Transverse colon (tissue), 4 donors: ENCODE measurements at regions not wholly inside any gene's neighbourhood (a gene's known extent, or its start where the extent isn't known, plus 50 kb on each side); places are given as distances from the start of the nearest gene placed in this dataset.

Source experiments
- DNase-seq: peaks from one replicate; pipeline ENCODE4 v3.0.0-alpha.2; 2019
- H3K27ac ChIP-seq, 4 donors: fragments of 200-600 bp; sonication (generic); 2 replicates each; pipeline ENCODE4 v1.5.1; 2016 to 2018; ENCODE audit warnings: inconsistent platforms in 4 of 4
- H3K27me3 ChIP-seq: fragments of 200-600 bp; sonication (generic); 2 replicates; pipeline ENCODE4 v1.5.1; 2017; ENCODE audit warnings: inconsistent platforms
- H3K36me3 ChIP-seq, 4 donors: fragments of 200-600 bp; sonication (generic); 2 replicates each; pipeline ENCODE4 v1.5.1; 2017 to 2019; ENCODE audit warnings: inconsistent platforms in 4 of 4
- H3K4me1 ChIP-seq, 4 donors: fragments of 200-600 bp; sonication (generic); 2 replicates each; pipeline ENCODE4 v1.5.1; 2017 to 2020; ENCODE audit warnings: inconsistent platforms in 4 of 4
- H3K4me3 ChIP-seq, 4 donors: fragments of 200-600 bp; sonication (generic); 1 replicate in 1 of 4; 2 replicates in 3 of 4; pipeline versions ENCODE4 v1.5.1 to v1.6.1; 2017 to 2019; ENCODE audit warnings: inconsistent platforms in 4 of 4
- H3K9me3 ChIP-seq, 2 donors: fragments of 200-600 bp; sonication (generic); 2 replicates each; pipeline ENCODE4 v1.5.1; 2017 to 2019; ENCODE audit warnings: inconsistent platforms in 2 of 2
- CTCF ChIP-seq, 5 experiments: fragments of 200-600 bp in 3 of 5; fragments of 450-650 bp in 2 of 5; sonication (generic) in 3 of 5; IDR thresholded peaks; 1 replicate in 2 of 5; 2 replicates in 3 of 5; pipeline ENCODE4 v1.5.1; 2016 to 2017; ENCODE audit warnings: antibody characterized with exemption in 5 of 5, inconsistent platforms in 3 of 5, mild to moderate bottlenecking in 2 of 5, moderate library complexity in 1 of 5
- EP300 ChIP-seq: sonication (generic); formaldehyde crosslinking; IDR thresholded peaks from one replicate; pipeline ENCODE4 v1.6.1; 2017; ENCODE audit warnings: antibody characterized with exemption, low read depth
- POLR2A ChIP-seq: fragments of 450-650 bp; IDR thresholded peaks from one replicate; pipeline ENCODE4 v1.6.1; 2016; ENCODE audit warnings: antibody characterized with exemption, mild to moderate bottlenecking, moderate library complexity
- POLR2AphosphoS5 ChIP-seq, 3 donors: sonication (generic); formaldehyde crosslinking; IDR thresholded peaks; one replicate each; pipeline ENCODE4 v1.6.1; 2016; ENCODE audit warnings: antibody characterized with exemption in 3 of 3
- WGBS, 2 donors: methylation state at CpG; one replicate each; pipeline ENCODE4 v1.1.5; 2018; ENCODE audit warnings: low coverage in 1 of 2; 5-methylcytosine and 5-hydroxymethylcytosine counted together
- in situ Hi-C, 4 donors: fragments of 200-750 bp; cut with MboI; loops; one replicate each; pipeline versions ENCODE4 v1.15.0 to v1.15.1; 2017; ENCODE audit warnings: low sequenced_read_pairs in 3 of 4, low pct_ligation_motif_present in 1 of 4, low pct_unique_long_range_greater_than_20kb in 1 of 4
- intact Hi-C: fragments of 100-400 bp; cut with DNase I; formaldehyde crosslinking; loops from one replicate; pipeline ENCODE4 v1.15.1; 2023; ENCODE audit warnings: low total_unique reads

DNA sequence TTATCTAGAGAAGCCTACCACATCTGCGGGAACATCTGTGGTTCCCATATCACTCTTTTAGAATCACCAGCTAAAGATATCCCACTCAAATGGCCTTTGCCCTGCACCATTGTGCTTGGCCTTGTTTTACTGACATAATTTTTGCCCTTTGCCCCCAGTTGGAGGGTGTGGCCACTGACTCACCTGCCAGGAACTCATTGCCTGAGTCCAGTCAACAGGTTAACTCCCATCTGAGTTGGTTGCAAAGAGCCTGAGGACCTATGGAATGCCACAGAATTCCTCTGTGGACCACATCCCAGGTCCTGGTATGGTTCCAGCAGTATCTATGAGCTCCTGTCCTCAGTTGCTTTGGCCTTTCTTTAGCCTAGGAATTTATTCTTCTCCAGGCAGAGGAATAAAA, 55.7 kb upstream of the PTGR2 start:
- no peaks in the 10 kb centered on the region for H3K27me3 ChIP-seq
- no peak overlapping the region for H3K4me3 ChIP-seq
- WGBS, 2 donors: 59 to 71% methylated on average over 1 of the region's 1 CpG
- no peaks in the 10 kb centered on the region for H3K36me3 ChIP-seq
- TF ChIP-seq POLR2AphosphoS5 (IDR thresholded peaks at IDR 0.05): peak in 2 of 3 donors; percentile 80 to 88
- TF ChIP-seq POLR2A: peak; percentile 53
- peak; percentile 63 for TF ChIP-seq EP300
- TF ChIP-seq CTCF (IDR thresholded peaks at IDR 0.05): no peak
- intact Hi-C loops: no loop called here
- H3K9me3 ChIP-seq: no peaks in the 10 kb centered on the region
- H3K27ac ChIP-seq: peak overlapping the region; percentile 78 to 99 (median 94)
- DNase-seq: peak; percentile 92
- in situ Hi-C loops: no loop called here
- H3K4me1 ChIP-seq: peaks cover 15 to 57% (median 38%) of the 10 kb centered on the region in 4 donors

GRCh38 chr14:73795466-73795865, 56.2 kb upstream of the PTGR2 start:
- WGBS, 2 donors: 81 to 94% methylated on average over 2 to 3 of the region's 3 CpGs
- Histone ChIP-seq H3K36me3 (no peaks in the 10 kb centered on the region), H3K4me1 (peaks cover 20 to 63% (median 43%) of the 10 kb centered on the region in 4 donors), H3K9me3 (no peaks in the 10 kb centered on the region), H3K4me3 (no peak overlapping the region), H3K27me3 (no peaks in the 10 kb centered on the region), H3K27ac (peak overlapping the region; percentile 78 to 99 (median 94))
- in situ Hi-C loops: no loop called here
- DNase-seq: no peak
- TF ChIP-seq POLR2A (no peak), CTCF (IDR thresholded peaks at IDR 0.05) (no peak), EP300 (no peak), POLR2AphosphoS5 (IDR thresholded peaks at IDR 0.05) (no peak)
- intact Hi-C loops: no loop called here

- in situ Hi-C loops: no loop called here
- intact Hi-C loops: no loop called here
- peaks cover 29 to 74% (median 51%) of the 10 kb centered on the region in 4 donors for H3K4me1 ChIP-seq
These were observed 57.5 kb upstream of the PTGR2 start for GRCh38 chr14:73794146-73794545.

GRCh38 chr14:73792481-73792880, 59.1 kb upstream of the PTGR2 start:
- WGBS, 2 donors: 92 to 94% methylated on average over 2 to 4 of the region's 4 CpGs
- no peaks in the 10 kb centered on the region for H3K27me3 ChIP-seq
- peak overlapping the region in 3 of 4 donors; percentile 13 to 99 (median 99) for H3K27ac ChIP-seq
- intact Hi-C loops (no loop called here), in situ Hi-C loops (no loop called here)
- H3K36me3 ChIP-seq: no peaks in the 10 kb centered on the region
- DNase-seq: no peak
- no peaks in the 10 kb centered on the region for H3K9me3 ChIP-seq
- TF ChIP-seq CTCF (IDR thresholded peaks at IDR 0.05) (no peak), POLR2AphosphoS5 (IDR thresholded peaks at IDR 0.05) (no peak), POLR2A (no peak), EP300 (no peak)
- H3K4me3 ChIP-seq: no peak overlapping the region
- peaks cover 43 to 76% (median 59%) of the 10 kb centered on the region in 4 donors for H3K4me1 ChIP-seq

More at GRCh38 chr14:73794146-73794545, 57.5 kb upstream of the PTGR2 start:
- Histone ChIP-seq H3K27me3 (no peaks in the 10 kb centered on the region), H3K36me3 (no peaks in the 10 kb centered on the region), H3K4me3 (no peak overlapping the region), H3K9me3 (no peaks in the 10 kb centered on the region), H3K27ac (peak overlapping the region; percentile 78 to 99 (median 94))
- TF ChIP-seq POLR2A: no peak
- TF ChIP-seq POLR2AphosphoS5 (IDR thresholded peaks at IDR 0.05): no peak
- no peak for TF ChIP-seq EP300
- TF ChIP-seq CTCF (IDR thresholded peaks at IDR 0.05): no peak
- 57 to 74% methylated on average over 1 of the region's 1 CpG for WGBS, 2 donors
- DNase-seq: no peak
